BLaER1 treated with 17β-estradiol and CSF1 and Interleukin-3, amounts not matched to agents 10 nM and 100 nM (cell line): ENCODE measurements at regions not wholly inside any gene's neighbourhood (a gene's known extent, or its start where the extent isn't known, plus 50 kb on each side); places are given as distances from the start of the nearest gene placed in this dataset.

Experiments used
- H3K27ac ChIP-seq, 11 experiments: shearing (Covaris generic); formaldehyde crosslinking; 2 replicates each; pipeline ENCODE4 v1.8.1; 2022
- H3K27me3 ChIP-seq, 11 experiments: shearing (Covaris generic); formaldehyde crosslinking; 2 replicates each; pipeline ENCODE4 v1.8.1; 2022
- H3K36me3 ChIP-seq, 11 experiments: shearing (Covaris generic); formaldehyde crosslinking; 2 replicates each; pipeline ENCODE4 v1.8.1; 2022
- H3K4me1 ChIP-seq, 10 experiments: shearing (Covaris generic); formaldehyde crosslinking; 2 replicates each; pipeline ENCODE4 v1.8.1; 2022
- H3K4me2 ChIP-seq, 11 experiments: shearing (Covaris generic); formaldehyde crosslinking; 2 replicates each; pipeline ENCODE4 v1.8.1; 2022
- H3K4me3 ChIP-seq, 10 experiments: shearing (Covaris generic); formaldehyde crosslinking; 2 replicates each; pipeline ENCODE4 v1.8.1; 2022
- H3K9ac ChIP-seq, 11 experiments: shearing (Covaris generic); formaldehyde crosslinking; 2 replicates each; pipeline ENCODE4 v1.8.1; 2022
- H3K9me3 ChIP-seq, 11 experiments: shearing (Covaris generic); formaldehyde crosslinking; replicated peaks in 1 of 11; 2 replicates each; pipeline ENCODE4 v1.8.1; 2022
- H4K20me1 ChIP-seq, 11 experiments: shearing (Covaris generic); formaldehyde crosslinking; 2 replicates each; pipeline ENCODE4 v1.8.1; 2022
- Cebpa-rat ChIP-seq, 11 experiments: shearing (Covaris generic); IDR thresholded peaks; 2 replicates each; pipeline ENCODE4 v1.8.1; 2022

GRCh38 chr4:85218756-85219155, 252.3 kb upstream of the WDFY3 start:
- no peak overlapping the region for H3K4me2 ChIP-seq
- no peaks in the 10 kb centered on the region for H3K27me3 ChIP-seq
- no peak overlapping the region for H3K4me3 ChIP-seq
- peaks cover 32 to 44% (median 35%) of the 10 kb centered on the region in 11 experiments for H3K9me3 ChIP-seq
- no peaks in the 10 kb centered on the region for H3K36me3 ChIP-seq
- no peaks in the 10 kb centered on the region for H3K4me1 ChIP-seq
- H4K20me1 ChIP-seq = no peaks in the 10 kb centered on the region
- H3K9ac ChIP-seq = no peak overlapping the region
- TF ChIP-seq Cebpa-rat (IDR thresholded peaks at IDR 0.05) = no peak
- no peak overlapping the region for H3K27ac ChIP-seq

GRCh38 chr4:85221606-85222005, 253.3 kb upstream of the ARHGAP24 start:
- Histone ChIP-seq H3K36me3 (no peaks in the 10 kb centered on the region), H3K4me1 (no peaks in the 10 kb centered on the region), H3K9me3 (peaks cover 25 to 32% (median 30%) of the 10 kb centered on the region in 11 experiments), H3K4me3 (no peak overlapping the region), H4K20me1 (no peaks in the 10 kb centered on the region), H3K9ac (no peak overlapping the region), H3K27me3 (no peaks in the 10 kb centered on the region), H3K4me2 (no peak overlapping the region), H3K27ac (no peak overlapping the region)
- no peak for TF ChIP-seq Cebpa-rat (IDR thresholded peaks at IDR 0.05)

GRCh38 chr4:85222561-85222960, 252.4 kb upstream of the ARHGAP24 start:
- TF ChIP-seq Cebpa-rat (IDR thresholded peaks at IDR 0.05) = no peak
- Histone ChIP-seq H3K9ac (no peak overlapping the region), H3K9me3 (peaks cover 19 to 22% (median 20%) of the 10 kb centered on the region in 11 experiments), H3K4me1 (no peaks in the 10 kb centered on the region), H3K4me2 (no peak overlapping the region), H3K4me3 (no peak overlapping the region), H3K27me3 (no peaks in the 10 kb centered on the region), H4K20me1 (no peaks in the 10 kb centered on the region), H3K36me3 (no peaks in the 10 kb centered on the region), H3K27ac (no peak overlapping the region)

GRCh38 chr4:85228264-85228663, 246.7 kb upstream of the ARHGAP24 start:
- Histone ChIP-seq H3K27ac (no peak overlapping the region), H3K27me3 (no peaks in the 10 kb centered on the region), H3K4me2 (no peak overlapping the region), H3K9me3 (peaks cover 0 to 18% (median 9%) of the 10 kb centered on the region in 11 experiments; a peak in 6 of 22 replicates), H3K4me3 (no peak overlapping the region), H4K20me1 (no peaks in the 10 kb centered on the region), H3K36me3 (no peaks in the 10 kb centered on the region), H3K9ac (no peak overlapping the region), H3K4me1 (no peaks in the 10 kb centered on the region)
- no peak for TF ChIP-seq Cebpa-rat (IDR thresholded peaks at IDR 0.05)

GRCh38 chr4:85233516-85233915, 241.4 kb upstream of the ARHGAP24 start:
- Histone ChIP-seq H3K36me3 (no peaks in the 10 kb centered on the region), H3K4me2 (no peak overlapping the region), H3K4me3 (no peak overlapping the region), H4K20me1 (no peaks in the 10 kb centered on the region), H3K27me3 (no peaks in the 10 kb centered on the region), H3K9ac (no peak overlapping the region), H3K27ac (no peak overlapping the region), H3K4me1 (no peaks in the 10 kb centered on the region), H3K9me3 (peaks cover 0 to 8% (median under 1%) of the 10 kb centered on the region in 11 experiments; a peak in 5 of 22 replicates)
- no peak for TF ChIP-seq Cebpa-rat (IDR thresholded peaks at IDR 0.05)

- Histone ChIP-seq H4K20me1 (no peaks in the 10 kb centered on the region), H3K4me2 (no peak overlapping the region), H3K4me1 (no peaks in the 10 kb centered on the region), H3K4me3 (no peak overlapping the region), H3K36me3 (no peaks in the 10 kb centered on the region), H3K9me3 (no peaks in the 10 kb centered on the region), H3K27me3 (no peaks in the 10 kb centered on the region), H3K9ac (no peak overlapping the region), H3K27ac (no peak overlapping the region)
- TF ChIP-seq Cebpa-rat (IDR thresholded peaks at IDR 0.05) = no peak
Observed at GRCh38 chr4:85243857-85244256, 231.1 kb upstream of the ARHGAP24 start.

GRCh38 chr4:85244638-85245037, 230.3 kb upstream of the ARHGAP24 start:
- H3K4me2 ChIP-seq = no peak overlapping the region
- no peaks in the 10 kb centered on the region for H3K9me3 ChIP-seq

GRCh38 chr4:85246055-85246454, 228.9 kb upstream of the ARHGAP24 start:
- no peak for TF ChIP-seq Cebpa-rat (IDR thresholded peaks at IDR 0.05)
- Histone ChIP-seq H3K4me3 (no peak overlapping the region), H3K27me3 (no peaks in the 10 kb centered on the region), H3K27ac (no peak overlapping the region), H3K4me2 (no peak overlapping the region), H3K36me3 (no peaks in the 10 kb centered on the region), H3K9me3 (no peaks in the 10 kb centered on the region), H3K4me1 (no peaks in the 10 kb centered on the region), H3K9ac (no peak overlapping the region), H4K20me1 (no peaks in the 10 kb centered on the region)

More at GRCh38 chr4:85244638-85245037, 230.3 kb upstream of the ARHGAP24 start:
- Histone ChIP-seq H3K4me1 (no peaks in the 10 kb centered on the region), H4K20me1 (no peaks in the 10 kb centered on the region), H3K36me3 (no peaks in the 10 kb centered on the region), H3K4me3 (no peak overlapping the region), H3K27ac (no peak overlapping the region), H3K9ac (no peak overlapping the region), H3K27me3 (no peaks in the 10 kb centered on the region)
- no peak for TF ChIP-seq Cebpa-rat (IDR thresholded peaks at IDR 0.05)

- H3K27me3 ChIP-seq = no peaks in the 10 kb centered on the region
Observed at GRCh38 chr4:85250852-85251251, 224.1 kb upstream of the ARHGAP24 start.

GRCh38 chr4:85257817-85258370, 217.1 kb upstream of the ARHGAP24 start:
- no peaks in the 10 kb centered on the region for H4K20me1 ChIP-seq
- peaks cover 0 to 21% (median 7%) of the 10 kb centered on the region in 11 experiments; a peak in 18 of 22 replicates for H3K9me3 ChIP-seq
- H3K36me3 ChIP-seq = no peaks in the 10 kb centered on the region
- no peak overlapping the region for H3K27ac ChIP-seq
- no peak overlapping the region for H3K4me3 ChIP-seq
- H3K4me2 ChIP-seq = no peak overlapping the region
- H3K27me3 ChIP-seq = no peaks in the 10 kb centered on the region
- no peak overlapping the region for H3K9ac ChIP-seq
- TF ChIP-seq Cebpa-rat (IDR thresholded peaks at IDR 0.05) = no peak
- H3K4me1 ChIP-seq = no peaks in the 10 kb centered on the region

More at GRCh38 chr4:85250852-85251251, 224.1 kb upstream of the ARHGAP24 start:
- TF ChIP-seq Cebpa-rat (IDR thresholded peaks at IDR 0.05) = no peak
- Histone ChIP-seq H3K4me1 (no peaks in the 10 kb centered on the region), H4K20me1 (no peaks in the 10 kb centered on the region), H3K36me3 (no peaks in the 10 kb centered on the region), H3K4me2 (no peak overlapping the region), H3K4me3 (no peak overlapping the region), H3K9ac (no peak overlapping the region), H3K9me3 (peaks cover 0 to 13% (median 6%) of the 10 kb centered on the region in 11 experiments; a peak in 18 of 22 replicates), H3K27ac (no peak overlapping the region)
